Large intestine (tissue), 3 donors: ENCODE measurements at regions not wholly inside any gene's neighbourhood (a gene's known extent, or its start where the extent isn't known, plus 50 kb on each side); places are given as distances from the start of the nearest gene placed in this dataset.
"Not testable (repeated sequence)": the region's sequence is repeated elsewhere in the genome, so short reads cannot be mapped to it uniquely, and the experiment has no call there.

ENCODE experiments used
- DNase-seq, 2 donors: peaks; one replicate each; pipeline versions ENCODE4 v3.0.0 to v3.0.0-alpha.2; 2013
- H3K27ac ChIP-seq: one replicate; pipeline ENCODE4 v1.5.1; 2013; ENCODE audit warnings: low read length
- H3K27me3 ChIP-seq: 2 replicates; pipeline ENCODE4 v1.6.1; 2013; ENCODE audit warnings: low read length; ENCODE audit not compliant: control insufficient read depth, insufficient read depth
- H3K36me3 ChIP-seq: 2 replicates; pipeline ENCODE4 v1.6.1; 2013; ENCODE audit warnings: low read length; ENCODE audit not compliant: control insufficient read depth, insufficient read depth
- H3K4me1 ChIP-seq: one replicate; pipeline ENCODE4 v1.6.1; 2013; ENCODE audit warnings: low read length; ENCODE audit not compliant: control insufficient read depth, insufficient read depth
- H3K4me3 ChIP-seq: one replicate; pipeline ENCODE4 v1.5.1; 2013; ENCODE audit warnings: low read length
- H3K9me3 ChIP-seq: one replicate; pipeline ENCODE4 v1.6.1; 2013; ENCODE audit warnings: mild to moderate bottlenecking, low read depth, low read length, moderate library complexity; ENCODE audit not compliant: control insufficient read depth
- WGBS: methylation state at CpG from one replicate; pipeline ENCODE4 v1.1.5; 2013; ENCODE audit warnings: low lambda C conversion rate; ENCODE audit not compliant: insufficient coverage; 5-methylcytosine and 5-hydroxymethylcytosine counted together

DNA sequence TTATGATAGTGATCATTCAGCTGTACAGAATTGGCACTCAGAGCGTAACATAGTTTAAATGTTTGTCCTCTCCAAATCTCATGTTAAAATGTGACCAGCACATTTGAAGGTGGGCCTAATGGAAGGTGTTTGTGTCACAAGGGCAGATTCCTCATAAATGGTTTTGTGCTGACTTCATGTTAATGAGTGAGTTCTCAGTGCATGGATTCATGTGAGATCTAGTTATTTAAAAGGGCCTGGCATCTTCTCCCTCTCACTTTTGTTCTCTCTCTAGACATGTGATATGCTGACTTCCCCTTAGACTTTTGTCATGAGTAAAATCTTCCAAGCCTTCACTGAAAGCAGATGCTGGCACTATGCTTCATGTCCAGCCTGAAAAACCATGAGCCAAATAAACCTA lies 452.4 kb upstream of the PTCHD4 start:
- Histone ChIP-seq H3K4me3 (no peak overlapping the region), H3K4me1 (no peaks in the 10 kb centered on the region), H3K36me3 (no peaks in the 10 kb centered on the region), H3K9me3 (no peaks in the 10 kb centered on the region), H3K27ac (no peak overlapping the region), H3K27me3 (no peaks in the 10 kb centered on the region)
- WGBS, result no CpG with 5 or more reads among the region's 1 CpG
- DNase-seq, result no peak

DNA sequence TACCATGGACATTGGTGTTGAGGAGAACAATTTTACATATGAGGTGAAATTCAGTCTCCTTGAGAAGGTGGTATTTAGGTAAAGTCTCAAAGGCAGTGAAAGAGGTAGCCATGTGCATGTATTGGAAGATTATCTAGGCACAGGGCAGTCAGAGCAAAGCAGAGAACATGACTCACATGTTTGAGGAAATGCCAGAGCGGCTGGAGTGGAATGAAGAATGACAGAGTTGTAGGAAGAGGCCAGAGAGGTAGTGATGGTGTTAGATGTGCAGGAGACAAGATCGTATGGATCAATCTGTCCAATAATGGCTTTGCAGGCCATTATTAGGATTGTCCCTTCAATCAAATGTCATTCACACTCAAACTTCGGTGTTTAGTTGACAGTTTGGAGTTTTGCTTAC lies 449.4 kb upstream of the PTCHD4 start:
- no CpG with 5 or more reads among the region's 3 CpGs for WGBS
- H3K27ac ChIP-seq, result no peak overlapping the region
- H3K36me3 ChIP-seq, result no peaks in the 10 kb centered on the region

DNA sequence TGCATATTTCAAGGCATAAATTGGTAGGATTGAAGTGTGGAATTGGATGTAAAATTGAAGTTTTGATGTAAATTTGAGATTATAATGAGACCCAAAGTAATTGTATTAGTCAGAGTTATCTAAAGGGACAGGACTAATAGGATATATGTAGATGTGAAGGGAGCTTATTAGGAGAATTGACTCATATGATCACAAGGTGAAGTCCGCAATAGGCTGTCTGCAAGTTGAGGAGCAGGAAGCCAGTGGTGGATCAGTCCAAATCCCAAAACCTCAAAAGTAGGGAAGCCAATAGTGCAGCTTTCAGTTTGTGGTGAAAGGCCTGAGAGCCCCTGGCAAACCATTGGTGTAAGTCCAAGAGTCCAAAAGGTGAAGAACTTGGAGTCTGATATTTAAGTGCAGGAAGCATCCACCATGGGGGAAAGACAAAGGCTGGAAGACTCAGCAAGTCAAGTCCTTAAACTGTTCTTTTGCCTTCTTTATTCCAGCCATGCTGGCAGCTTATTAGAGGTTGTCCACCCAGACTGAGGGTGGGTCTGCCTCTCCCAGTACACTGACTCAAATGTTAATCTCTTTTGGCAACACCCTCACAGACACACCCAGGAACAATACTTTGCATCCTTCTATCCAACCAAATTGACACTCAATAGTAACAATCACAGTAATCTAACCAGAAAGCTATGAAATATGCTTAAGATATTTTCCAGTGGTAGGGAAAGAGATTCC lies 442.6 kb upstream of the PTCHD4 start:
- no CpG with 5 or more reads among the region's 1 CpG for WGBS
- Histone ChIP-seq H3K4me1 (no peaks in the 10 kb centered on the region), H3K27me3 (no peaks in the 10 kb centered on the region), H3K27ac (no peak overlapping the region), H3K9me3 (no peaks in the 10 kb centered on the region), H3K4me3 (no peak overlapping the region), H3K36me3 (no peaks in the 10 kb centered on the region)
- no peak for DNase-seq

More for the DNA sequence above, 449.4 kb upstream of the PTCHD4 start:
- H3K4me3 ChIP-seq, result no peak overlapping the region
- H3K27me3 ChIP-seq, result no peaks in the 10 kb centered on the region
- H3K4me1 ChIP-seq, result no peaks in the 10 kb centered on the region
- no peak for DNase-seq
- no peaks in the 10 kb centered on the region for H3K9me3 ChIP-seq

DNA sequence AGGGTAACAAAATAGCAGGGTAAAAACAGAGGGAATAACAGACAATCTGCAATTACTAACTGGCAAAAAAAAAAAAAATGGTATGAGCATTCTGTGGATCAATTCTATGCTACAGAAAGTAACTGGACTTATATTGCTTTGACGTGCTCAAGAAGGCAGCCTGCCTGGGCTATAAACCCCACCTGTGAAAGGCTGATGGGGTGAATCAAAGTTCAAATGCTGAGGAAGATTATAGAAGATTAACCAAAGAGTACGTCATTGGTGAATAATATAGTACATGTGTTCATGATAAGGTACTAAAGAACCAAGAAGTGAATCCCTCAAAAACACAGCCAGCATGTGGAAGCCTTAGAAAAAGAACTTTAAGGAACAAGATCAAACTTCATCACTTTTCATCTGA lies 441.9 kb upstream of the PTCHD4 start:
- Histone ChIP-seq H3K27ac (no peak overlapping the region), H3K4me3 (no peak overlapping the region), H3K27me3 (no peaks in the 10 kb centered on the region), H3K36me3 (no peaks in the 10 kb centered on the region), H3K9me3 (no peaks in the 10 kb centered on the region), H3K4me1 (no peaks in the 10 kb centered on the region)
- 20% methylated on average over 1 of the region's 2 CpGs for WGBS
- peak; percentile 35 to 42 for DNase-seq

DNA sequence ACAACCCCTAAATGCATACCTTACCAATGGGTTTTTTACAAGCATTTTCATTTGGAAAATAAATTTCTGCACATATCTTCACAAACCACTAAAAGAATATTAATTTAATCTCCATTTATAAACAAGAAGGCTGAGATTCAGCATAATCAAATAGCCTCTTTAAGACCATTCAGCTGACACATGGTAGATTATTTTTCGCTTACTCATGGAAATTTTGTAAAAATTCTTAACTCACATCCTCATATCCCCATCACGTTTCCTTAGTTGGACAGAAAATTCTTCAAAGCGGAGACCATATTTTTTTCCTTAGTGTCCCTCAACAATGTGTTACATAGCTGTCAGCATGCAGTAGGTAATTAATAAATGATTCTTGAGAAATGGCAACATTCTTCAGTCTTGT lies 439.6 kb upstream of the PTCHD4 start:
- DNase-seq, result no peak
- WGBS, result 100% methylated on average over 2 of the region's 3 CpGs
- H3K4me3 ChIP-seq, result no peak overlapping the region
- H3K27ac ChIP-seq, result no peak overlapping the region
- H3K36me3 ChIP-seq, result no peaks in the 10 kb centered on the region
- H3K4me1 ChIP-seq, result no peaks in the 10 kb centered on the region
- no peaks in the 10 kb centered on the region for H3K27me3 ChIP-seq
- H3K9me3 ChIP-seq, result no peaks in the 10 kb centered on the region

DNA sequence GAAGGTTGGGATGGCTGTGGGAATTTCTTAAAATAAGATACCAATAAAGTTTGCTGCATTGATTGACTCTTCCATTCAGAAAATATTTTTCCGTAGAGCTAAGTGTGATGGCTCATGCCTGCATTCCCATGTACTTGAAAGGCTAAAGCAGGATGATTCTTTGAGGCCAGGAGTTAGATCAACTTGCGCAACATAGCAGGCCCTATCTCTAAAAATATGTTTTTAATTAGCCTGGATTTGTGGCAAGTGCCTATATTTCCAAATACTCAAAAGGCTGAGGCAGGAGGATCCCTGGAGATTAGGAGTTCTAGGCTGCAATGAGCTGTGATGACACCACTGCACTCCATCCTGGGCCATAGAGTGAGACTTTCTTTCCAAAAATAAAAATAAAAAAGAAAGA lies 431.2 kb upstream of the PTCHD4 start:
- Histone ChIP-seq H3K4me3 (no peak overlapping the region), H3K36me3 (no peaks in the 10 kb centered on the region), H3K27me3 (no peaks in the 10 kb centered on the region), H3K27ac (no peak overlapping the region), H3K4me1 (no peaks in the 10 kb centered on the region), H3K9me3 (peaks cover 5% of the 10 kb centered on the region)
- WGBS, result no CpG with 5 or more reads among the region's 2 CpGs
- no peak for DNase-seq

DNA sequence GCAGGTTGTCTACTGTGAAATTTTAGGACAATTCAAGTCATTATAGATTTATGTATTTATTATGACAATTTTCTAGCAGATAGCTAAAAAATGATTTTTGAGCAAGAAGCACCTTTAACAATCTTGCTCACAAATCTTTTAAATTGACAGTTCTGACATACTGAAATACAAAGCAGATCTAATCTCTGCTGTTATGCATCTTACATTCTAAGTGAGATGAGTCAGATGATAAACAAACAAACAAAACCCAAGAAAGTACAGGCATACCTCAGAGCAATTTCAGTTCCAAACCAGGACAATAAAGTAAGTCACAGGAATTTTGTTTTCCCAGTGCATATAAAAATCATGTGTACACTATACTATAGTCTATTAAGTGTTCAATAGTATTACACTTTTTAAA lies 430.7 kb upstream of the PTCHD4 start:
- Histone ChIP-seq H3K4me1 (no peaks in the 10 kb centered on the region), H3K9me3 (peaks cover 5% of the 10 kb centered on the region), H3K27me3 (no peaks in the 10 kb centered on the region), H3K4me3 (no peak overlapping the region), H3K27ac (no peak overlapping the region), H3K36me3 (no peaks in the 10 kb centered on the region)
- no peak for DNase-seq

DNA sequence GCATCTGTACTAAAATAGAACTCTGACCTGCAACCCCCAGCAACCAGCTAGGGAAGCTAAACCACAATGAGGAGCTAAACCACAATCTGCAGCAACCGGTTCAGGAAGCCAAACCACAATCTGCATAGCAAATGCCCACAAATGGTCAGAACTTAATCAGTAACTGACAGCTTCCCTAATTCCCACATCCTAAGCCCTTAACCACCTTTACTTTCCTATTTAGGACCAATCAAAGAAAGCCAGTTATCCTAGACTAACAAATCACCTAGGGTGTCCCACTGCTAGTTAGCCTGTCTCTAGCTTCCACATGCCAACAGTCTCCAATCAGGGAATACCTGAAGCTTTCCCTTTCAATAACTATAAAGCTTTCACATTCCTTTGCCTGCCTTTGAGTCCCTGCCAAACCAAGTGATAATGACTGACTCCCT lies 424.6 kb upstream of the PTCHD4 start:
- H3K27ac ChIP-seq, result no peak overlapping the region
- no peaks in the 10 kb centered on the region for H3K9me3 ChIP-seq
- no peaks in the 10 kb centered on the region for H3K36me3 ChIP-seq
- WGBS, result no CpG with 5 or more reads among the region's 1 CpG
- H3K27me3 ChIP-seq, result no peaks in the 10 kb centered on the region
- no peaks in the 10 kb centered on the region for H3K4me1 ChIP-seq
- no peak for DNase-seq
- H3K4me3 ChIP-seq, result no peak overlapping the region

DNA sequence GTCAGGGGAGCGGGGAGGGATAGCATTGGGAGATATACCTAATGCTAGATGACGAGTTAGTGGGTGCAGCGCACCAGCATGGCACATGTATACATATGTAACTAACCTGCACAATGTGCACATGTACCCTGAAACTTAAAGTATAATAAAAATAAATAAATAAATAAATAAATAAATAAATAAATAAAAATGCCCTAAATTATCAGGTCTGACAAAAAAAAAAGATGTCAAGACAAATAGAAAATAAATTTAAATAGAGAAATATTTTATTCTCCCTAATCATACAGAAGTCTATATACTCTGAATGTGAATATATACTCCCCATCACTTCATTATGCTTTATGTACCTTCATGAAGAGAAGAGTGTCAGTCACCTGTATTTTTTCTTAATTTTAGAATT lies 420.0 kb upstream of the PTCHD4 start:
- not testable (repeated sequence) for H3K4me1 ChIP-seq, H3K4me3 ChIP-seq, H3K36me3 ChIP-seq, DNase-seq, H3K9me3 ChIP-seq, H3K27me3 ChIP-seq, H3K27ac ChIP-seq
- no CpG with 5 or more reads among the region's 3 CpGs for WGBS

DNA sequence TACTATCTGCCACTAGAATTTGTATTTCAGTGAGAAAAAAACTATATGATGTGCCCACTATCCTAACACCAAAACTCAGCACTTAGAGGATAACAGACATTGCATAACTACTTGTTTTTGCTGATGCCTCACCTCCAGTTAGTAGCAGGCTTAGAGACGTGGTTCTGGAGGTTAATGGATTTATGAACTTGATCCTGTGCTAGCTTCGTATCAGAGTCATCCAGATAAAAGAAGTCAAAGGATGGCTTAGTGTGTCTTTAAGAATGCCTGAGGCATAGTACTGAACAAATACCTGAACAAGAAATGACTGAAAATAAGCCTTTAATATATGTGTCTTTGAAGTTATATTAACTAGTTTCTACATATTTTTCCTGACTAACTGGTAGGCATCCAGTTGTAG lies 414.9 kb upstream of the PTCHD4 start:
- H3K36me3 ChIP-seq, result no peaks in the 10 kb centered on the region
- no peak overlapping the region for H3K27ac ChIP-seq
- H3K4me1 ChIP-seq, result no peaks in the 10 kb centered on the region
- H3K9me3 ChIP-seq, result no peaks in the 10 kb centered on the region
- H3K4me3 ChIP-seq, result no peak overlapping the region
- WGBS, result 63% methylated on average over 1 of the region's 2 CpGs
- no peak for DNase-seq
- H3K27me3 ChIP-seq, result no peaks in the 10 kb centered on the region

DNA sequence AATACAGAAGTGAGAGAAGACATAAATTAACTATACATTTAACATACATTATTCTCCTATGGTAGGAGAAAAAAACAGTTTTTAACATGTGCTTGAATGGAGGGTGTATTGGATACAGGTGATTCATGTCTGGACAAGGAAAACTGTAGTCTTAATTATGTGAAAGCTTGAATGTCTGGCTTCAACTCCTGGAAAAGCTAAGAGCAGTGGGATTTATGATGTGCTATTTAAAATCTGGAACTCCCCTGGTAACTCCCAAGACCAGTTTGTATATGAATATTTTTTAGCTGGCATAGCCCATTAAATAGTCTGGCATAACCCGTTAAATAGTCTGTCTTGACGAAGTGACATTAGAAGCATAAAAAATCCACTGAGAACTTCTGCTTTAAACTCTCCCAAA lies 410.0 kb upstream of the PTCHD4 start:
- Histone ChIP-seq H3K27ac (no peak overlapping the region), H3K27me3 (no peaks in the 10 kb centered on the region), H3K36me3 (no peaks in the 10 kb centered on the region), H3K4me3 (no peak overlapping the region), H3K4me1 (no peaks in the 10 kb centered on the region), H3K9me3 (no peaks in the 10 kb centered on the region)
- DNase-seq, result no peak
- 100% methylated on average over 1 of the region's 2 CpGs for WGBS
